AG04450 (cell line): ENCODE measurements at regions not wholly inside any gene's neighbourhood (a gene's known extent, or its start where the extent isn't known, plus 50 kb on each side); places are given as distances from the start of the nearest gene placed in this dataset.

ENCODE experiments used
- CTCF ChIA-PET: fragments of 300-600, 350-600 bp; formaldehyde crosslinking; extraction: SDS; loops from one replicate; lab custom pipeline; 2022; ENCODE audit warnings: antibody characterized with exemption, inconsistent platforms; lab: Charles Lee
- POLR2A ChIA-PET: fragments of 350-600 bp; formaldehyde crosslinking; extraction: SDS; loops from one replicate; lab custom pipeline; 2021; ENCODE audit warnings: antibody characterized with exemption, inconsistent platforms; lab: Yijun Ruan, JAX
- DNase-seq: peaks from one replicate; pipeline ENCODE4 v3.0.0-alpha.2; 2011; ENCODE audit warnings: low read depth, low spot score
- H3K27ac ChIP-seq: one replicate; pipeline ENCODE4 v1.5.1; 2012; ENCODE audit warnings: low read depth, low read length, control low read depth
- H3K27me3 ChIP-seq: one replicate; pipeline ENCODE4 v1.6.0; 2012; ENCODE audit warnings: low read length; ENCODE audit not compliant: control insufficient read depth, insufficient read depth
- H3K4me3 ChIP-seq: 2 replicates; pipeline ENCODE4 v1.5.1; 2011; ENCODE audit warnings: mild to moderate bottlenecking, low read depth, low read length, control low read depth
- H3K9me3 ChIP-seq: 2 replicates; pipeline ENCODE4 v1.5.1; 2012; ENCODE audit warnings: low read length; ENCODE audit not compliant: control insufficient read depth, insufficient read depth
- TF ChIP-seq, protein P1 (sequence below): IDR thresholded peaks from 2 replicates; pipeline ENCODE4 v1.5.1; 2011; ENCODE audit warnings: low read depth, low read length, control low read depth, inconsistent platforms

DNA sequence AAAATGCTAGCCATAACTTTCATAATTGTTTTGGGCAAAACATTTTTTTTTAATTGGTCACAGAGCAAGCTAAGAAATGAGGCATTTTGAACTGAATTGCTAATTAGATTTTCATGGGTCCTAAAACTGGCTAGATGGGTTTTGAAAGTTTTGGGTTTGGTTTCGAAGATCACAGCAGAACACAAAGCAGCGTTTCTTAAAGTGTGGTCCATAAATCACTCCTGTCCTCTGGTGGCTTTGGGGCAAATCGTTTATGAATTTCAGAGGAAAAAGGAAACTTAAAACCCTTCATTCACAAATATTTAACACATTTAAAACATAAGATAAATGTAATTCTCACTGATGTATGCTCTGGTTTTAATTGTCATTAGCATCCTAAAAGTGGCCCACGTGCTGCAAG lies 503.7 kb downstream of the SPATA31D1 start:
- POLR2A ChIA-PET, result no interaction called here
- CTCF ChIA-PET, result no interaction called here
- DNase-seq, result no peak

DNA sequence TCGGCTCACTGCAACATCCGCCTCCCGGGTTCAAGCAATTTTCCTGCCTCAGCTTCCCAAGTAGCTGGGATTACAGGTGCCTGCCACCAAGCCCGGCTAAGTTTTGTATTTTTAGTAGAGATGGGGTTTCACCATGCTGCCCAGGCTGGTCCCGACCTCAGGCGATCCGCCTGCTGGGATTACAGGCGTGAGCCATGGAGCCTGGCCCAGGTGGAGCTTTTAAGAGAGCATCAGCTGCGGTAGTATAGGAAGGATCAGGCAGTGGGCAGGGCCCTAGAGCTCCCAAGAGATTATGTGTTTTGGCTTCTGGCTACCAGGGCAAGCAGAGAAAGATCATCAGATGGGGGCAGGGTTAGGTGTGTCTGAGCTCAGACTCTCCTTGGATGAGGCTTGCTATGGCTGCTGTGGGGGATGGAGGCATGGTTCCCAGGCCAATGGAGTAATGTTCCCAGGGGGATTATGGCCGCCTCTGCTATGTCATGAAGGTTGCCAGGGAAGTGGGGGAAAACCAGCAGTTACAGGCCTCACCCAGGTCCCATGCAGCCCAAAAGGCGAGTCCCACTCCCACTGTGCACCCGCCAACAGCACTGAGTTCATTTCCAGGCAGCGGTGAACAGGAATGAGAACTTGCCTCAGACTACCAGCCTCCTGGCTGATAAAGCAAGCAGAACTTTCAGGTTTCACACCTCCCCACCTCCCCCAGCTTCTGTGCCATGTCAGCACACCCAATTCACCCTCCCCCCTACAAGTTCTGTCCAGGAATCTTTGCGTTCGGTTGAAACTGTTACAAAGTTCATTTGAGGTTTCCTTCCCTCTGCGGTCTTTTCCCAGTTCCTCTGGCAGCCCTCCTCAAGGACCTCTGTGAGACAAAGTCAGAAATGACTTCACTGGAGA lies 507.6 kb downstream of the SPATA31D1 start:
- Histone ChIP-seq H3K9me3 (no peaks in the 10 kb centered on the region; the same call in none of the 2 replicates), H3K27ac (no peak overlapping the region), H3K4me3 (no peak overlapping the region), H3K27me3 (no peaks in the 10 kb centered on the region)
- ChIA-PET CTCF (no interaction called here), POLR2A (no interaction called here)
- no peak for DNase-seq
- TF ChIP-seq, protein P1, sequence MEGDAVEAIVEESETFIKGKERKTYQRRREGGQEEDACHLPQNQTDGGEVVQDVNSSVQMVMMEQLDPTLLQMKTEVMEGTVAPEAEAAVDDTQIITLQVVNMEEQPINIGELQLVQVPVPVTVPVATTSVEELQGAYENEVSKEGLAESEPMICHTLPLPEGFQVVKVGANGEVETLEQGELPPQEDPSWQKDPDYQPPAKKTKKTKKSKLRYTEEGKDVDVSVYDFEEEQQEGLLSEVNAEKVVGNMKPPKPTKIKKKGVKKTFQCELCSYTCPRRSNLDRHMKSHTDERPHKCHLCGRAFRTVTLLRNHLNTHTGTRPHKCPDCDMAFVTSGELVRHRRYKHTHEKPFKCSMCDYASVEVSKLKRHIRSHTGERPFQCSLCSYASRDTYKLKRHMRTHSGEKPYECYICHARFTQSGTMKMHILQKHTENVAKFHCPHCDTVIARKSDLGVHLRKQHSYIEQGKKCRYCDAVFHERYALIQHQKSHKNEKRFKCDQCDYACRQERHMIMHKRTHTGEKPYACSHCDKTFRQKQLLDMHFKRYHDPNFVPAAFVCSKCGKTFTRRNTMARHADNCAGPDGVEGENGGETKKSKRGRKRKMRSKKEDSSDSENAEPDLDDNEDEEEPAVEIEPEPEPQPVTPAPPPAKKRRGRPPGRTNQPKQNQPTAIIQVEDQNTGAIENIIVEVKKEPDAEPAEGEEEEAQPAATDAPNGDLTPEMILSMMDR, result no peak

More for the DNA sequence above, 503.7 kb downstream of the SPATA31D1 start:
- no peaks in the 10 kb centered on the region; the same call in none of the 2 replicates for H3K9me3 ChIP-seq
- no peak overlapping the region for H3K27ac ChIP-seq
- H3K4me3 ChIP-seq, result no peak overlapping the region
- TF ChIP-seq, protein P1, result no peak
- no peaks in the 10 kb centered on the region for H3K27me3 ChIP-seq

DNA sequence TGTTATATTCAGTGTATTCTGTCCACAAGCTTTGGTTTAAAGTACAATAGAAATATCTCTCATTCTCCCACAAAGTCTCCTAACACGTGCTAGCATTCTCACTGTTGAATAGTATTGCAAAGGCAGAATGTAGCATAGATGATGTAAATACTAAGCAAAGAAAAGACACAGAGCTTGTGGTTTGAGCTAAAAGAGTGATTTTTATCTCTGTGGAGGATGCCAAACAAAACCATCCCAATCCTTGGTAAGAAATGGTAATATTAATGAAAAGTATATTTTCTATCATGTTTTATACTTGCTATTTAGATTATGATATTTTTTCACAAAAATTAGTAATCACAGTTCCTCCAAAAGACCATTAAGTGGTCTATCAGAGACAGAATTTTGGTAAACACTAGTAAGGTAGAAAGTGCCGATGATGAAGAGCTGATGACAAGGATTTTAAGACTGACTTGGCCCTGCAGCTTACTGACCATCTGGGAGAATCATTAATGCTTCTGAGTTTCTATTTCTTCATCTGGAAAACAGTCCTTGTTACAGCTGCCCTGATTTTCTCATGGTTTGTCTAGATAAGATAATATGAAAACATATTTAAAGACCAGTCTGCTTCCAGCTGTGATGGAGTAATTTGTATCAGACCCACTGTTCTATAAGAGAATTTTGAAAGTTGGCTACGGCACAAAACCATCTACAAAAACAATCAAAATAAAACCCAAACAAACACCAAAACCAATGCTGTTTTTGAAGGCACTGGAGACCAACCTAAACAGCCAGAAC lies 510.2 kb downstream of the SPATA31D1 start:
- CTCF ChIA-PET, result interaction anchor here (1.0 to 1.3 kb wide), 2 partner anchors 9 to 108 kb away, joined by 3 read pairs; no protein-coding TSS in a partner anchor

DNA sequence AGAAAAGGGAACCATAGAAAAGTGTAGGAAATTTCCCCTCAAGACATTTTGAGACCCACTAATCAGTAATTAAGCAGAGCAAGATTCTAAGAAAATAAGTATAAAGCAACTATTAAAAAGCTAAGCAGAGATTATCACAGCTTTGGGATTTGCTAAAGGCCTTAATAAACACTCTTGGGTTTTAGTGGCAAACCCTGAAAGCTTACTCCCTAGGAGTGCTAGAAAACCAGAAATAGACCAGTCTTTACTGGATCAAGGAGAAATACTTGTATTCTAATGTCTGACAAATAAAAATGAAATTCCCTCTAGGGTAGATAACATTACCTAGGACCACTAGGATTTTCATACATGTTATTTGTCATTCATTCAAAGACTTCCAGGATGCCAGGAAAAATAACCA lies 510.8 kb downstream of the SPATA31D1 start:
- Histone ChIP-seq H3K4me3 (no peak overlapping the region), H3K9me3 (no peaks in the 10 kb centered on the region; the same call in none of the 2 replicates), H3K27ac (no peak overlapping the region), H3K27me3 (no peaks in the 10 kb centered on the region)
- no peak for DNase-seq
- POLR2A ChIA-PET, result no interaction called here
- TF ChIP-seq, protein P1, result no peak
- CTCF ChIA-PET, result no interaction called here

More for the DNA sequence above, 510.2 kb downstream of the SPATA31D1 start:
- POLR2A ChIA-PET, result no interaction called here
- DNase-seq, result no peak
- TF ChIP-seq, protein P1, result no peak
- Histone ChIP-seq H3K27me3 (no peaks in the 10 kb centered on the region), H3K4me3 (no peak overlapping the region), H3K27ac (no peak overlapping the region), H3K9me3 (no peaks in the 10 kb centered on the region; the same call in none of the 2 replicates)

DNA sequence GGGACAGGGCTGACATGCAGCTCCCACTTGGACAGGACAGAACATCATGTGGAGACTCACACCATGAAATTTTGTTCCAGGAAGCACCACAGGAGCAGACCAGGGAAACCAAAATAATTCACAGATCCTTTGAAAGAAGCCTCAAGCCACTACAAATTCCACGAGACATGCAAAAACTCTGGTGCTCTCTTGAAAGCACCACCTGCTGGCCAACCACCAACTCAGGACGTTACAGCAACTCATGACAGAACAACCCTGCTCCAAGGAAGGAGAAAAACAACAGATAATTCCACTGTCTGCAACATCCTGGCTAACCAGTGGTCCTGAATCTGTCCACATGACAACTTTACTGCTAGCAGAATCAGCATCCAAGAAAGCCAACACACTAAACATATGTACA lies 516.0 kb downstream of the SPATA31D1 start:
- Histone ChIP-seq H3K4me3 (no peak overlapping the region), H3K27ac (no peak overlapping the region), H3K9me3 (no peaks in the 10 kb centered on the region), H3K27me3 (peaks cover 2% of the 10 kb centered on the region)
- TF ChIP-seq, protein P1, result no peak
- CTCF ChIA-PET, result no interaction called here
- POLR2A ChIA-PET, result interaction anchor here (0.6 kb wide), 1 partner anchor 97 kb away, joined by 3 read pairs; no protein-coding TSS in a partner anchor
- no peak for DNase-seq
